GM21447 (cell line): ENCODE measurements at regions not wholly inside any gene's neighbourhood (a gene's known extent, or its start where the extent isn't known, plus 50 kb on each side); places are given as distances from the start of the nearest gene placed in this dataset.

ENCODE experiments used
- ATAC-seq: cut with Tn5 transposase; IDR thresholded peaks from one replicate; pipeline ENCODE4 v1.9.1; 2021; ENCODE audit not compliant: unreplicated experiment

- no peak for ATAC-seq
Observed at GRCh38 chr2:128797092-128797491, 478.4 kb upstream of the HS6ST1 start.

DNA sequence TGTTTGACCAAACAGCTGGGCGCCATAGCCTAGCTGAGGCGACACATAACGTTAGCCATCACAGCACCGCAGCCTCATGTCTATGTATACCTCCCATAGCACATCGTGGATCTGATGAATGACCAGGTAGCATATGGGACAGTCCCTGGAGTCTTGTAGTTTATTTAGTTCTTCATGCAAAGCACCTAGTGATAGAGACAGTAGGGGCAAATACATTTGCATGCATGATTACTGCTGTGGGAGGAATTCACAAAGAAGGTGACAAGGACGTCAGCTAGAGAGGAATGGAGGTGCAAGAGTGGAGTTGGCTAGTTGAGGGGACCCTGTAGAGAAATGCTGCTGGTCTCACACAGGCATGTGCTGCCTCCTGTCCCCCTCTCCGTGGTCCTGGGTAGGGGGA lies 478.9 kb upstream of the HS6ST1 start:
- no peak for ATAC-seq

- ATAC-seq: no peak
Observed at GRCh38 chr2:128797937-128798336, 479.3 kb upstream of the HS6ST1 start.

GRCh38 chr2:128798502-128799283 lies 480.0 kb upstream of the HS6ST1 start:
- no peak for ATAC-seq

- ATAC-seq: no peak
Observed at GRCh38 chr2:128799284-128799552, 480.6 kb upstream of the HS6ST1 start.

DNA sequence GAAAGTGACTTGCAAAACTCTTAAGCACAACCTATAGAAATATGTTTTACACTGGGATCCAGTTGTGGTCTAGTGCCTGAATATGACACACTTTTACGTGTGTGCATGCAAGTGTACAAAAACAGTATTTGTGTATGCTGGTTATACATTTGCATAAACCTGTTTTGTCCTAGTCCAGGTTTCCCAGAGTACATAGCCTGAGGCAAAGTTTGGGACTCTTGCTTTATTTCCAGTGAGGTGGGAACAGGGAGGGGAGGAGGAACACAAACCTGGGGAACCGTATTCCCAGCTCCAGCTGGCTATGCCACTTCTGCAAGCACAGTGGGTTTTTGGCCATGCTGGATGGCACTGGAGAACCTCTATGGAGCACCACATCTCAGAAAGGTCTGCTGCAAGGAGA lies 481.1 kb upstream of the HS6ST1 start:
- no peak for ATAC-seq

DNA sequence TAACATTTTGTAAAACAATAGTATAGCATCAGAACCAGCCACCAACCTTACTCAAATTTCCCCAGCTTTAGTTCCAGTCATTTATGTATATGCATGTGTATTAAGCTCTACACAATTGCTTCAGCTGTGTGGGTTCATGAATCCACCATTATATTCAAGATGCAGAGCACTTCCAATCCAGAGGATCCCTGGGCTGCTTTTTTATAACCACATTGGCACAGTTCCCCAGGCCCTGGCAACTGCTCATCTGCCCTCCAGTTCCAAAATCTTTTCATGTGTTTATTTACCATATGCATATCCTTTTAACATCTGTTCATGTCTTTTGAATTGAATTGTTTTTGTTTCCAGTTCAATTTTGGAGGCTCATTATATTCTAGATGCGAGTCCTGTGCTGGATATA lies 482.9 kb upstream of the HS6ST1 start:
- no peak for ATAC-seq

GRCh38 chr2:128803222-128803621 lies 484.6 kb upstream of the HS6ST1 start:
- ATAC-seq: no peak

GRCh38 chr2:128805237-128805636 lies 486.6 kb upstream of the HS6ST1 start:
- no peak for ATAC-seq

GRCh38 chr2:128805918-128806317 lies 487.2 kb upstream of the HS6ST1 start:
- no peak for ATAC-seq

DNA sequence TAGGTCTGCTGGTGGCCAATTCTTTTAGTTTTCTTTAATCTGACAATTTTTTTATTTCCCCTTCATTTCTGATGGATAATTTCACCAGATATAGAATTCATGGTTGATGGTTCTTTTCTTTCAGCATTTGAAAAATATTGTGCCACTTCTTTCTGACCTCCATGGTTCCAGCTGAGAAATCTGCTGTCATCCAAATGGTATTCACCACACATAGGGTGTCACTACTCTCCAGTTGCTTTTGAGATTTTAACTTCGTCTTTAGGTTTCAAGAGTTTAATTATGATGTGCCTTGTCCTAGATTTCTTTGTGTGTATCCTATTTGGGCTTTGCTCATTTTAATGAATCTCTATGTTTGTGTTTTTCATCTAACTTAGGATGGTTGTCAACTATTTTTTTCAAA lies 488.6 kb upstream of the HS6ST1 start:
- ATAC-seq: no peak

DNA sequence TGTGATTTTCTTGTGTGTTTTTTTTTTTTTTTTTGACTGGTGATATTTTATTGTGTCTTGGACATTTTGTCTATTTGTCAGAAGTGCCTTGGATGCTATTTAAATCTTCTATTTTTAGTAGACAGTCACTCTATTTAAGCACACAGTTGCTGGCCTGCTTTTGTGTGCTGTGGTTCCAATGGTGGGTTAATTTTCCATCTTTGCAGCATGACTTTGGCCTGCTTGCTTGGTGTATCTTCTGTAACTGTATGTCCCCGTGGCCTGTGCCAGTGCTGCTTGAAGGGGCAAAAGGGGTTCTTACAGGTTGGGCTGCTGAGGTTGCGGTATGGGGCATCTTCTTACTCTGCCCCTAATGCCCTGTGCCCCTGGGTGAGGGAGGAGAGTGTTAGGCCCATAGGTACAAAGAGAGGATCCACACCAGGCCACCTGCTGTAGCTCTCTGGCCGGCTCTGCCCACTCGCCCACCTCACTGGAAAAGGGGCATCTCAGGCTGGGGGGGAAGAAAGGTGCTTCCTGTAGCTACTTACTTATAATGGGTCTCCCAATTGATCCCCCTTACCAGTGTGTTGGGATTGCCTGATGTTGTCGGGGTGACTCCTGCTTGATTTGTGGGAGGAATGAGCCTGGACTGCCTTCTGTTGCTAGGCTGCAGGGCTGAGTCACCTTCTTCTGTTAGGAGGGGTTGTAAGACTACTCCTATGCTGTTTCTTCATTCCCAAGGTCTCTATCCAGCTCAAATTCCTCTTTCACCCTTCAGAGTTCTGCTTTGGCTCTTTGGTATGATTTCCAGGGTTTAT lies 490.0 kb upstream of the HS6ST1 start:
- no peak for ATAC-seq

DNA sequence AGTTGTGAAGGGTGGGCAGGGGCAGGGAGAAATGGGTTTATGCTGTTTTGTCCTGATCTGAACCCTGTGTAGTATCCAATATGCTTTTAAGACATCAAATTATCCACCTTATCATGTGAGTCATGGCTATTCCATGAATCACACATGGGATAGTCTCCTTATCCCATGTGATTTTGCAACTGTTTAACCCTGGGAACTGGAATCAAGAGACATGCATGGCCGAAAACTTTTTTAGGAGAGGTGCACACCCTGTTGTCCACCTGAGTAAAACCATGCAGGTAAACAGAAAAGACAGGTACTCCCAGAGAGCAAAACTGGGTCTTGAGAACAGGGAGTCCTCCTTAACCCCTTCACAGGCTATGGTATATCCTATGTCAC lies 490.6 kb upstream of the HS6ST1 start:
- ATAC-seq: no peak

- ATAC-seq: no peak
Observed at GRCh38 chr2:128809880-128810279, 491.2 kb upstream of the HS6ST1 start.

DNA sequence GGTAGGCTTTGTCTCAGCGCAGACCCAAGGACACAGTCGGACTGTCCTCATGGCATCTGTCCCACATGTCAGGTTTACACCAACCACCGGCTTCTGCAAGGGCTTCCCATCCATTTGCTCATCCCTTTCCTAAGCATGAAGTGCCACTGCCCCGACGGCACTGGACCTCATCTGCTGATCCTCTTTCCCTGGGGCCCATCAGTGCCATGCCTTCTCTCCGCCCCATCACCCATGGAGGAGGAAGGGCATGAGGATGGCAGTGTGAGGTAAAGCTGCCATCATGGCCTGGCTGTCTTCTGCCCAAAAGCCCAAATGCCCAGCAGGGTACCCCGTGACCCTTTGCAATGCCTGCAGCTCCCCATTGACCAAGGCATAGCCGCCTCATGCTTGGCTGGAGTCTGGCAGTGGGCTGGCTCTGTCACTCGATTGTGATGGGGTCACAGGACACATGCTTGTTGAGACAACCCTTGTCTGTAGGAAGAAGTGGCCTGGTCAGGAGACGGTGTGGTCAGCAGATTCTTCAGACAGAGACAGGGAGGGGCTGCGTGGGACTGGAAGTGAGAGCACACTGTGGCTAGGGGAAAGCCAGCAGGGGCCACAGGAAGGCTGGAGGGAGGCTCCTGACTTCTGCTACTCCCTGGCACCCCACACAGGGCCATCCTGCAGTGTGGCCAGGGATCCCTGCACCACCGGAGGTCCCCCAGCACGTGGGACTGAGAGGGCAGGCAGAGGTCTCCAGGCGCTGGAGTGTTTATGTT lies 493.7 kb upstream of the HS6ST1 start:
- ATAC-seq: no peak

DNA sequence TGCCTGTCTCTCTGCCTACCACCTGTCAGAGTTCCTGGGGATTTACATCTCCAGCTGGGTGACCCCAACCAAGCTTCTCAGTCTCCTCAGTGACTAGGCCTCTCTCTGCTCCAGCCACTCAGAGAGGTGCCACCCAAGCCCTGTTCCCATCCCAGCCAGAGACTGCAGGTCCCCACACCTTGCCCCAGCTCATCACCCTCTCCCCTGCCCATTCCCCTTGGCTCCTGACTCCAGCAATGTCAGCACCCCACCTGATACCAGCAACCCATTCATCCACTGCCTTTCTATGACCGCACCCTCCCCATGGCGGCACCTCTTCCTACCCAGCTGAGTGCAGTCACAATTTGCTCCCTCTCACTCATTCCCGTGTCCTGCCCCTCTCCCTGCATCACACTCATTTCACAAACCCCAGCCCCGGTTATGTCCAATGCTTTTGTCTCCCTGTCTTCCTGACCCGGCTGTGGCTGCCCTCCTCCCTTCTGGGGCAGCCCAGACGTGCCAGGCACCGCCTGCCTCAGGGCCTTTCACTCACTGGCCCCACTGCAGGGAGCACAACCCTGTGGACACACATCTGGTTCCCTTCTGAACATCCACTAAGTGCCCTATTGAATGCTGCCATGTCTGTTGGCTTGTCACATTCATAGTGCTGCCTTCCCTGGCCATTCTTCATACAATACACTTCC lies 494.8 kb upstream of the HS6ST1 start:
- ATAC-seq: no peak

DNA sequence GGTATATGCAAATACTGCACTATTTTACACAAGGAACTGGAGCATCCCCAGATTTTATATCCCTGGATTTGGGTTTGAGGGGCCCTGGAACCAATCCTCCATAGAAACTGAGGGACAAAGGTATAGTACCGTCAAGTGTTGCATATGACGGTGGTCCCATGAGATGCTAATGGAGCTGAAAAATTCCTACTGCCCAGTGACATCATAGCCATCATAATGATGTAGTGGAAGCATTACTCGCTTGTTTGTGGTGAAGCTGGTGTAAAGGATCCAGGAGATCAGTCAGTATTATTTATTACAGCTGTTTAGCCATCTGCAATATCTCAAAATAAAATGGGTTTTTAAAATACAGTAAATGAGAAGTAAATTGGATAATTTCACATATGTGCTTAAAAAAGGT lies 496.6 kb upstream of the HS6ST1 start:
- no peak for ATAC-seq

GRCh38 chr2:128817171-128817570 lies 498.5 kb upstream of the HS6ST1 start:
- no peak for ATAC-seq

- no peak for ATAC-seq
Observed at GRCh38 chr2:128817813-128818212, 499.1 kb upstream of the HS6ST1 start.

GRCh38 chr2:128818248-128818647 lies 499.6 kb upstream of the HS6ST1 start:
- ATAC-seq: no peak

DNA sequence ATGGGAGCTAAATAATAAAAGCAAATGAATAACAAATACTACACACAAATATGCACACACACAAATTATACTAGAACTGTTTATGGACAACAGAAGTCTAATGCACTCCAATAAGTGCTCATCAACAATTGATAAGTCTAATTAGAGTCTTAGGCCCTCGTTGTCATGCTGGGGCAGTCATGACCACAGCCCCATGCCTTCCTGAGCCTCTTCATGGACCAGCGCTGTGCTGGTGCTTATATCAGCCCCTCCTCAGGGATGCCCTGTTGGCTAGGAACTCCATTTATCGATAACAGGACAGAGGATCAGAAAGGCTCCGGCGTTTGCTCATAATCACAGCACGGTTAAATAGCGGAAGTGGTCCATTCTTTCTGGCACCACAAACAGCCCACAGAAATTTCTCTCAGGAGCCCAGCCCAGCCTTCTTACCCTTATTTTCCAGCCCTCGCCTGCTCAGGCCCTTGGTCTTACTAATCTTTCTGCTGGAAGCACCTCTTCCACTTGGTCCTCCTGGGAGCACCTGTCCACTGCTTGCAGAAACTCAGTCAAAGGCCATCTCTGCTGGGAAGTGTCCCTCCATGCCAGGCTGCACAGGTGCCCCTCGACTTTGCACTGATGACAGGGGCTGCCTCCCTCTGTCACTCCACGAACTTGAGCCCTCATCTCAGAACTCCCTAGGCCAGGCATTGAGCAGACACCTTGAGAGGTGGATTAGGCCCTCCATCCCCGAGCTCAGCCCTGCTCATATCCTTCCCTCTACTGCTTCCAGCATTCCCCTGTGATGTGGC lies 500.2 kb upstream of the HS6ST1 start:
- no peak for ATAC-seq
